Memory B cell (primary cell): ENCODE measurements at regions not wholly inside any gene's neighbourhood (a gene's known extent, or its start where the extent isn't known, plus 50 kb on each side); places are given as distances from the start of the nearest gene placed in this dataset.

Experiments
- ATAC-seq: fragments of 150-1000 bp; cut with Tn5 transposase; 2 replicates; pipeline ENCODE4 v1.10.0; 2021; ENCODE audit warnings: low read depth, mild to moderate bottlenecking, moderate library complexity
- DNase-seq, 2 donors: peaks; one replicate each; pipeline ENCODE4 v3.0.0; 2022; ENCODE audit warnings: low spot score in 2 of 2
- H3K27ac Mint-ChIP-seq: one replicate; pipeline ENCODE4 v1.8.0; 2022; ENCODE audit warnings: mild to moderate bottlenecking, moderate library complexity, mixed read lengths
- H3K27me3 Mint-ChIP-seq: one replicate; pipeline ENCODE4 v1.8.0; 2022; ENCODE audit warnings: mixed read lengths
- H3K36me3 Mint-ChIP-seq: one replicate; pipeline ENCODE4 v1.8.0; 2022; ENCODE audit warnings: mild to moderate bottlenecking, mixed read lengths
- H3K4me1 Mint-ChIP-seq: one replicate; pipeline ENCODE4 v1.8.0; 2022; ENCODE audit warnings: mixed read lengths
- H3K4me3 Mint-ChIP-seq: one replicate; pipeline ENCODE4 v1.8.0; 2022; ENCODE audit warnings: mild to moderate bottlenecking, moderate library complexity, mixed read lengths
- H3K9me3 Mint-ChIP-seq: one replicate; pipeline ENCODE4 v1.8.0; 2022; ENCODE audit warnings: mixed read lengths

DNA sequence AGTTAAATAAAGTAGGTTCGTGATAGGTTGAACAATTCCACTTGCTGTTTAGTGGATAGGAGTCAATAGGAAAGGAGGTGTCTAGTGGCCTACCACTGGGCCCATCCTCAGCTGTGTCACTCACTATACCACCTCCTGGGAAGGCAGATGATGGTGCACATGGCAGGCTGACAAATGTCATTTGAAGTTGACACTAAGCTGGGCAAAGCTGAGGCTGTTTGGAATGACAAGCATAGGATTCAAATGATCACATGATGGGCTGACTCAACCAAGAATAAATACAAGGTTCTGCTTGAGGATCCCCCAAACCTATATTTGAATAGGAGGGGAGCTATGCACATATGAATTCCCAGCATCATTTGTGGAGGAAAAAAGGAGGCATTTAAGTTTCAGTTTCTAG, 489.8 kb downstream of the RPS24 start:
- no peak for ATAC-seq
- no peaks in the 10 kb centered on the region for H3K4me1 Mint-ChIP-seq
- DNase-seq, result no peak
- no peak overlapping the region for H3K27ac Mint-ChIP-seq
- H3K4me3 Mint-ChIP-seq, result no peak overlapping the region
- no peaks in the 10 kb centered on the region for H3K36me3 Mint-ChIP-seq
- H3K9me3 Mint-ChIP-seq, result no peaks in the 10 kb centered on the region
- peaks cover 6% of the 10 kb centered on the region for H3K27me3 Mint-ChIP-seq

GRCh38 chr10:78524342-78524741, 490.7 kb downstream of the RPS24 start:
- H3K27me3 Mint-ChIP-seq, result peaks cover 2% of the 10 kb centered on the region
- DNase-seq, result no peak
- no peak overlapping the region for H3K27ac Mint-ChIP-seq
- no peaks in the 10 kb centered on the region for H3K36me3 Mint-ChIP-seq
- no peak for ATAC-seq
- no peaks in the 10 kb centered on the region for H3K4me1 Mint-ChIP-seq
- H3K9me3 Mint-ChIP-seq, result no peaks in the 10 kb centered on the region
- H3K4me3 Mint-ChIP-seq, result no peak overlapping the region

GRCh38 chr10:78524941-78525340, 491.3 kb downstream of the RPS24 start:
- Mint-ChIP-seq H3K27ac (no peak overlapping the region), H3K27me3 (peaks cover 2% of the 10 kb centered on the region), H3K9me3 (no peaks in the 10 kb centered on the region), H3K4me3 (no peak overlapping the region), H3K36me3 (no peaks in the 10 kb centered on the region), H3K4me1 (no peaks in the 10 kb centered on the region)
- ATAC-seq (no peak), DNase-seq (no peak)

DNA sequence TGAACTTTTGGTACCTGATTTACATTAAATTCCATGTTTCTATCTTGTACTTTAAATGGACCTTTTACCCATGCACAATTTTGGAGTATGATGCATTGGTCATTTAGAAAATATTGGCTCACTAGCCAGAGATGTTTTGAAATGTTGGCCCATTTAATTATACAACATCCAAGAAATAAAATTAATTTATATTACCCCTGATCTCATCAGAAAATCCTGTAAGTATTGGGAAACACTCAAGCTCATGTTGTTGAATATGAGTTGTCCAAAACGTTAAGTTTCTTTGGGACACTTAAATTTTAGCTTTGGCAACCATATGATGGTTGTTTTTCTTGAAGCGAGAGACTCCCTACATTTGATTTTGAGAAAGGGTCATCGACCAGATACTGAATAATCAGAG, 492.7 kb downstream of the RPS24 start:
- no peak overlapping the region for H3K4me3 Mint-ChIP-seq
- H3K9me3 Mint-ChIP-seq, result no peaks in the 10 kb centered on the region
- DNase-seq (no peak), ATAC-seq (no peak)
- H3K27me3 Mint-ChIP-seq, result peaks cover 4% of the 10 kb centered on the region
- no peaks in the 10 kb centered on the region for H3K36me3 Mint-ChIP-seq
- no peak overlapping the region for H3K27ac Mint-ChIP-seq
- H3K4me1 Mint-ChIP-seq, result no peaks in the 10 kb centered on the region

GRCh38 chr10:78527296-78527695, 493.6 kb downstream of the RPS24 start:
- Mint-ChIP-seq H3K27ac (no peak overlapping the region), H3K36me3 (no peaks in the 10 kb centered on the region), H3K4me3 (no peak overlapping the region), H3K4me1 (no peaks in the 10 kb centered on the region), H3K27me3 (peaks cover 6% of the 10 kb centered on the region), H3K9me3 (no peaks in the 10 kb centered on the region)
- DNase-seq, result no peak
- no peak for ATAC-seq

DNA sequence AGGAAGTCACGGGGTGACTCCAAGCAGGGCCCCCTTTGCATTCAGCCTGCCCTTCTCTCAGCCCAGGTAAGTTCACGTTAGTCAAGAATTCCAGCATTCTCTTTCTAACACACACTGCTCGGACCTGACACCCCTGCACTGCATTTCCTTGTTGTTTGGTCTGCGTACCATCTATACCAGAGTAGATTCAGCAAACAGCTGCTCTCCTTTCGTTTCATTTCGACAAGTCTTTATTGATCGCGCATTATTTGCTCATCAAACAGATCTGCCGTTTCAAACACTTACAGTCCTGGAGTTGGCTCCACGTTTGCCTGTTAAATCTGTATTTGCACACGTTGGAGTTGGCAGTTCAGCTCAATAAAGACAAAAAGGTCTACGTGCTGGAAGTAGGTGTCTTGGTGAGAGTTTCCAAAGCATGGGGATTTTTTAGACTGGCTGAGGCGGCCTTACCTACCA, 495.1 kb downstream of the RPS24 start:
- H3K4me3 Mint-ChIP-seq, result no peak overlapping the region
- H3K9me3 Mint-ChIP-seq, result no peaks in the 10 kb centered on the region
- H3K27ac Mint-ChIP-seq, result no peak overlapping the region
- no peak for DNase-seq
- no peak for ATAC-seq
- peaks cover 8% of the 10 kb centered on the region for H3K27me3 Mint-ChIP-seq
- no peaks in the 10 kb centered on the region for H3K4me1 Mint-ChIP-seq
- no peaks in the 10 kb centered on the region for H3K36me3 Mint-ChIP-seq

GRCh38 chr10:78529262-78529661, 495.6 kb downstream of the RPS24 start:
- no peak for ATAC-seq
- H3K27ac Mint-ChIP-seq, result no peak overlapping the region
- H3K4me3 Mint-ChIP-seq, result no peak overlapping the region
- no peaks in the 10 kb centered on the region for H3K9me3 Mint-ChIP-seq
- no peaks in the 10 kb centered on the region for H3K36me3 Mint-ChIP-seq
- no peaks in the 10 kb centered on the region for H3K4me1 Mint-ChIP-seq
- DNase-seq, result no peak
- peaks cover 11% of the 10 kb centered on the region for H3K27me3 Mint-ChIP-seq

- Mint-ChIP-seq H3K4me3 (no peak overlapping the region), H3K9me3 (no peaks in the 10 kb centered on the region), H3K4me1 (no peaks in the 10 kb centered on the region), H3K36me3 (no peaks in the 10 kb centered on the region), H3K27me3 (peaks cover 9% of the 10 kb centered on the region), H3K27ac (no peak overlapping the region)
- ATAC-seq, result no peak
- DNase-seq, result no peak
Measured at GRCh38 chr10:78531088-78531487, 497.4 kb downstream of the RPS24 start.

GRCh38 chr10:78532480-78533042, 498.9 kb downstream of the RPS24 start:
- no peak overlapping the region for H3K27ac Mint-ChIP-seq
- no peak for DNase-seq
- H3K4me1 Mint-ChIP-seq, result no peaks in the 10 kb centered on the region
- no peaks in the 10 kb centered on the region for H3K36me3 Mint-ChIP-seq
- peaks cover 9% of the 10 kb centered on the region for H3K27me3 Mint-ChIP-seq
- H3K4me3 Mint-ChIP-seq, result no peak overlapping the region
- no peak for ATAC-seq
- no peaks in the 10 kb centered on the region for H3K9me3 Mint-ChIP-seq

DNA sequence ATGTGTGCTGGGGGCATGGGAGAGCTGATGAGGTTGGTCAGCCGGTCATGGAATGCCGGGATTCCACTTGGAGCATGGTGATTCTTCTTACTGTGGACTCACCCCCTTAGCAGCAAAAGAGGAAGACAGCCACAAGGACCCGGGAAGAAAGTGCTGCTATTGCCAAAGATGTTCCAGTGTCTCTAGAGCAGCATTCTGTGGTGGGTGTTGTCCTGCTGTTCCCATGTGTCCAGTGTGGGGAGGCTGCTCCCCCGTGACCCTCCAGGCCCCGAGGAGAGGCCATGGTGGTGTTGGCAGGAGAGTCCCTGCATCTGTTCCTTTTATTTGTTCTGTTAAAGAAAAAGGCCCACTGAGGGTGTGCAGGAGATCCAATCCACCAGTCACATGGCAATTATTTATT, 499.4 kb downstream of the RPS24 start:
- Mint-ChIP-seq H3K27me3 (peaks cover 9% of the 10 kb centered on the region), H3K36me3 (no peaks in the 10 kb centered on the region), H3K4me3 (no peak overlapping the region), H3K9me3 (no peaks in the 10 kb centered on the region), H3K27ac (no peak overlapping the region), H3K4me1 (no peaks in the 10 kb centered on the region)
- ATAC-seq (no peak), DNase-seq (no peak)

GRCh38 chr10:78533776-78534175, 500.1 kb downstream of the RPS24 start:
- Mint-ChIP-seq H3K9me3 (no peaks in the 10 kb centered on the region), H3K4me3 (no peak overlapping the region), H3K36me3 (no peaks in the 10 kb centered on the region), H3K27ac (no peak overlapping the region), H3K27me3 (peaks cover 9% of the 10 kb centered on the region), H3K4me1 (no peaks in the 10 kb centered on the region)
- no peak for DNase-seq
- ATAC-seq, result no peak

DNA sequence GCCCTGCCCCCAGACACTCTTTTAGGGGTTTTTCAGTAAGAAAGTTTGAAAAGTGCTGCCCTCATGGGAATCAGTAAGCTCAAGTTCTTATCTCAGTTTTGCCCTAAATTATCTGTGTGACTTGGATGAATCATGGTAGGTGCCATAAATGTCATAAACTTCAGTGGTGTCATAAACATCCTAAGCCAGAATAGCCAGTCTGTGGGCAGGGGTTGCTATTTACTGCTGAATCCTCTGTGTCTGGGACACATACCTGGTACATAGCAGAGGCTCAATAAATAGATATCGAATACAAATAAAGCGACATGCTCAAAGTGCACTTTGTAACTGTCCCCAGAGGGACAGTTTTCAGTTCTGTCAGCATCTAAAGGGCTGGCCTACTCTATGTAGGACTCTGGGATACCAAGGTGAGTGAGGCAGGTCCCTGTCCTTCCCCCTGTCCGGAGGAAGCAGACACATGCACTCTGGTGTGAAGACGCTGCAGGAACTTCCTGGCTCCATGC, 502.1 kb downstream of the RPS24 start:
- Mint-ChIP-seq H3K4me1 (no peaks in the 10 kb centered on the region), H3K9me3 (peaks cover 1% of the 10 kb centered on the region), H3K27me3 (peaks cover 16% of the 10 kb centered on the region), H3K36me3 (no peaks in the 10 kb centered on the region), H3K27ac (no peak overlapping the region), H3K4me3 (no peak overlapping the region)
- no peak for ATAC-seq
- no peak for DNase-seq

DNA sequence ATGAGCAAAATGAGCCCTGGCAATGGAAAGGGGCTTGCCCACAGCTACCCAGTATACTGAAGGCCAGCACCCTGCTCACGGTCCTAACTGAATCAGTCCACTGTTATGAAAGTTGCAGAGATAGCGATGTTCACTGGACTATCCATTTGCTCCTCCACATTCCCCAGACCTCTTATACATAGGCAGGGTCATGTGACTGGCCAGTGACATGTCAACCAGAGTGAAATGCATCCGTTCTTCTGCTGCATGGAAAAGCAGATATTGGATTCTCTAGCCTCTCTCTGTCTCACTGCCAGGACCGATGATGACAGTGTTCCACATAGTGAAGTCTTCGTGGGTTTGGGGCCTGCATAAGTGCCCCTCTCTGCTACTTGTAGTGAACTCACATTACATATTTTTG, 503.4 kb downstream of the RPS24 start:
- H3K4me1 Mint-ChIP-seq, result no peaks in the 10 kb centered on the region
- DNase-seq, result no peak
- no peak overlapping the region for H3K4me3 Mint-ChIP-seq
- no peak for ATAC-seq
- peaks cover 15% of the 10 kb centered on the region for H3K27me3 Mint-ChIP-seq
- H3K27ac Mint-ChIP-seq, result no peak overlapping the region
- H3K36me3 Mint-ChIP-seq, result no peaks in the 10 kb centered on the region
- H3K9me3 Mint-ChIP-seq, result peaks cover 1% of the 10 kb centered on the region

DNA sequence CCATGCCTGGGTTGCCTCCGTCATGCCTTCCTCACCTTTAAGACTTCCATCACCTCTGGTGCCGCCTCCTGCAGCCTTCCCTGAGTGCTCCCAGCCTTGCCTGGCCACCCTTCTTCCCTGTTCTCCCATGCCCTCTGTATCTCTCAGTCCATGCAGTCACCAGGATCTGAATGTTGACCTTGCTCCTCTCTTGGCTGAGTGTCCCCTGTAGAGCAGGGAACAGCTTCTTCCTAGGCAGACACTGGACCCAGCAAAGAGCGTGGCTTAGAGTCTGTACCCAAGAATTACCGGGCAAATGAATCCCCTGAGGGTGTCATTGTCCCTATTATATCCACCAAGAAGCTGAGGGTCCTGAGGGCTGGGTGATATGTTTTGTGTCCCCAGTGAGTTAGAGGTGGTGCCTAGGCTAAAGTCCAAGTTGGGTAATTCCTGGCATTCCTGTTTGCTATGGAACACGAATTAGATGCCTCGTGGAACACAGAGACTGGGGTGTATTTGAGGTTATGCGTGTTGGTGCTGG, 505.6 kb downstream of the RPS24 start:
- H3K36me3 Mint-ChIP-seq, result no peaks in the 10 kb centered on the region
- no peak for DNase-seq
- peaks cover 8% of the 10 kb centered on the region for H3K27me3 Mint-ChIP-seq
- H3K9me3 Mint-ChIP-seq, result peaks cover 1% of the 10 kb centered on the region
- no peaks in the 10 kb centered on the region for H3K4me1 Mint-ChIP-seq
- H3K27ac Mint-ChIP-seq, result no peak overlapping the region
- no peak for ATAC-seq
- H3K4me3 Mint-ChIP-seq, result no peak overlapping the region

GRCh38 chr10:78540355-78541076, 506.9 kb downstream of the RPS24 start:
- DNase-seq (no peak), ATAC-seq (no peak)
- no peaks in the 10 kb centered on the region for H3K36me3 Mint-ChIP-seq
- no peaks in the 10 kb centered on the region for H3K4me1 Mint-ChIP-seq
- no peak overlapping the region for H3K27ac Mint-ChIP-seq
- H3K9me3 Mint-ChIP-seq, result peaks cover 1% of the 10 kb centered on the region
- H3K27me3 Mint-ChIP-seq, result peaks cover 8% of the 10 kb centered on the region
- H3K4me3 Mint-ChIP-seq, result no peak overlapping the region
